DMS114 treated with DMSO at 0.1 percent for 48 hours (cell line): ENCODE measurements at regions not wholly inside any gene's neighbourhood (a gene's known extent, or its start where the extent isn't known, plus 50 kb on each side); places are given as distances from the start of the nearest gene placed in this dataset.

Experiments used
- DNase-seq: peaks from one replicate; lab custom pipeline; 2025; ENCODE audit not compliant: unreplicated experiment; lab: John Stamatoyannopoulos, UW

GRCh38 chr1:219281831-219282230 is 108.2 kb downstream of the LYPLAL1 start:
- no peak for DNase-seq

GRCh38 chr1:219279017-219279770 is 105.5 kb downstream of the LYPLAL1 start:
- no peak for DNase-seq

- DNase-seq: no peak
Measured at GRCh38 chr1:219278288-219278687, 104.6 kb downstream of the LYPLAL1 start.

- no peak for DNase-seq
Measured at GRCh38 chr1:219277304-219278105, 103.8 kb downstream of the LYPLAL1 start.

- DNase-seq: no peak
Measured at GRCh38 chr1:219276049-219276738, 102.5 kb downstream of the LYPLAL1 start.

GRCh38 chr1:219273088-219273686 is 99.5 kb downstream of the LYPLAL1 start:
- DNase-seq: no peak

- DNase-seq: no peak
Measured at GRCh38 chr1:219271818-219272535, 98.3 kb downstream of the LYPLAL1 start.

- no peak for DNase-seq
Measured at GRCh38 chr1:219269171-219269570, 95.5 kb downstream of the LYPLAL1 start.

GRCh38 chr1:219266524-219266923 is 92.8 kb downstream of the LYPLAL1 start:
- no peak for DNase-seq

GRCh38 chr1:219265026-219265515 is 91.4 kb downstream of the LYPLAL1 start:
- no peak for DNase-seq

- no peak for DNase-seq
Measured at GRCh38 chr1:219264561-219264960, 90.9 kb downstream of the LYPLAL1 start.
